NK-92 (cell line): ENCODE measurements at regions not wholly inside any gene's neighbourhood (a gene's known extent, or its start where the extent isn't known, plus 50 kb on each side); places are given as distances from the start of the nearest gene placed in this dataset.
"Not testable (repeated sequence)": the region's sequence is repeated elsewhere in the genome, so short reads cannot be mapped to it uniquely, and the experiment has no call there.

ENCODE experiments used
- DNase-seq: peaks from one replicate; lab custom pipeline; 2025; ENCODE audit not compliant: unreplicated experiment; lab: John Stamatoyannopoulos, UW

- DNase-seq, result no peak
These were observed 268.7 kb downstream of the CD83 start for GRCh38 chr6:14386263-14386662.

- no peak for DNase-seq
These were observed 269.1 kb downstream of the CD83 start for GRCh38 chr6:14386668-14387067.

GRCh38 chr6:14388371-14388770 lies 270.8 kb downstream of the CD83 start:
- DNase-seq, result no peak

- not testable (repeated sequence) for DNase-seq
These were observed 272.2 kb downstream of the CD83 start for GRCh38 chr6:14389776-14390175.

GRCh38 chr6:14390805-14391204 lies 273.2 kb downstream of the CD83 start:
- DNase-seq, result no peak

- no peak for DNase-seq
These were observed 276.3 kb downstream of the CD83 start for GRCh38 chr6:14393910-14394309.

GRCh38 chr6:14396392-14396791 lies 278.8 kb downstream of the CD83 start:
- no peak for DNase-seq

GRCh38 chr6:14396826-14397517 lies 279.4 kb downstream of the CD83 start:
- DNase-seq, result no peak

GRCh38 chr6:14397518-14397901 lies 279.9 kb downstream of the CD83 start:
- DNase-seq, result no peak

- no peak for DNase-seq
These were observed 281.4 kb downstream of the CD83 start for GRCh38 chr6:14398953-14399352.

- DNase-seq, result no peak
These were observed 282.1 kb downstream of the CD83 start for GRCh38 chr6:14399635-14400034.

GRCh38 chr6:14401246-14401645 lies 283.7 kb downstream of the CD83 start:
- DNase-seq, result no peak

- DNase-seq, result no peak
These were observed 289.2 kb downstream of the CD83 start for GRCh38 chr6:14406614-14407331.

- DNase-seq, result no peak
These were observed 290.9 kb downstream of the CD83 start for GRCh38 chr6:14408446-14408845.

- no peak for DNase-seq
These were observed 294.5 kb downstream of the CD83 start for GRCh38 chr6:14412026-14412425.

GRCh38 chr6:14415452-14415851 lies 297.9 kb downstream of the CD83 start:
- DNase-seq, result no peak

GRCh38 chr6:14417377-14417776 lies 299.8 kb downstream of the CD83 start:
- no peak for DNase-seq

GRCh38 chr6:14419224-14419623 lies 301.7 kb downstream of the CD83 start:
- DNase-seq, result not testable (repeated sequence)

GRCh38 chr6:14422061-14422460 lies 304.5 kb downstream of the CD83 start:
- DNase-seq, result no peak

GRCh38 chr6:14422917-14423316 lies 305.3 kb downstream of the CD83 start:
- DNase-seq, result no peak

GRCh38 chr6:14423330-14423729 lies 305.8 kb downstream of the CD83 start:
- no peak for DNase-seq

- no peak for DNase-seq
These were observed 306.4 kb downstream of the CD83 start for GRCh38 chr6:14423955-14424354.

GRCh38 chr6:14425805-14426204 lies 308.2 kb downstream of the CD83 start:
- DNase-seq, result no peak
